ENCODE measurements at regions not wholly inside any gene's neighbourhood (a gene's known extent, or its start where the extent isn't known, plus 50 kb on each side); places are given as distances from the start of the nearest gene placed in this dataset.

DNA sequence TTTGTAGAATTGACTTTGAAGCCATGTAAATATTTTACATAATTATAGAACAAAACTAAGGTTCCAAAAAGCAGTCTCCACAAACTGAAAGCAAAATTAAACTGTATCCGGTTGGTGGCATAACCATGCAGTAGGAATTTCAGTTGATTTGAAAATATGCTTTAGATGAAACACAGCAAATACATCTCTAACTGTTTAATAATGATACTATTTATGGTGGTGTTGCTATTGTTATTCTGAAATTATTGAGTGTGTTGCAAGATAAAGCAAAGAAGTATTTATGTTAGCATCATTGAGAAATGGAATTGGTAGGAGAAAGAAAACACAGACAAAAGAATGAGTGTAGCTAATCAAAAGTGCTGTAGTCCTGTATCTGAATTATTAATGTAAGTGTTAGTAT, 73.8 kb upstream of the MTHFD1L start:
- 70 to 71% methylated on average over 1 of the region's 1 CpG for WGBS, 2 donors
- no peaks in the 10 kb centered on the region for H3K27me3 ChIP-seq

DNA sequence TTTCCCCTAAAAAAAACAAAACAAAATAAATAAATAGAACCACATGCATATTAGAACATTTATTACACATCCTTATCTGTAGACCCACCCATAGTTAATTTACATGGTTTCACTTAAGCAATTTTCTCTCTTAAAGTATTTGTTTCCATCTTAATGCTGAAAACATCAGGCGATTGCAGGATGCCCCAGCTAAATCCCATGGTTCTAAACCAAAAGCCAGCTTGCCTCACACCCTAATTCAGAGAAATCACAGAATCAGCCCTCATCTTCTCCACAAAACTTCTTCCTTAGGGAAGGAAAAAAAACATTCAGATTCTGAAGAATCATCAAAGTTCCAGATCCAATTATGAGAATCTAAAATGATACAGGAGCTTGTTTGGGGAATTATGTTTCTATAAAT, 67.6 kb upstream of the MTHFD1L start:
- no peak for DNase-seq (ENCODE audit: low spot score in 2 of 2)
- WGBS, 2 donors = 74 to 76% methylated on average over 1 of the region's 1 CpG

More for the DNA sequence above, 73.8 kb upstream of the MTHFD1L start:
- DNase-seq (ENCODE audit: low spot score in 2 of 2) = no peak
- TF ChIP-seq CTCF (IDR thresholded peaks at IDR 0.05) (no peak), POLR2A (IDR thresholded peaks at IDR 0.05) (no peak), EP300 (IDR thresholded peaks at IDR 0.05) (no peak)
- Histone ChIP-seq H3K4me1 (peaks cover 0 to 9% (median 0%) of the 10 kb centered on the region in 4 donors), H3K27ac (no peak overlapping the region), H3K36me3 (no peaks in the 10 kb centered on the region), H3K9me3 (no peaks in the 10 kb centered on the region), H3K4me3 (no peak overlapping the region)

DNA sequence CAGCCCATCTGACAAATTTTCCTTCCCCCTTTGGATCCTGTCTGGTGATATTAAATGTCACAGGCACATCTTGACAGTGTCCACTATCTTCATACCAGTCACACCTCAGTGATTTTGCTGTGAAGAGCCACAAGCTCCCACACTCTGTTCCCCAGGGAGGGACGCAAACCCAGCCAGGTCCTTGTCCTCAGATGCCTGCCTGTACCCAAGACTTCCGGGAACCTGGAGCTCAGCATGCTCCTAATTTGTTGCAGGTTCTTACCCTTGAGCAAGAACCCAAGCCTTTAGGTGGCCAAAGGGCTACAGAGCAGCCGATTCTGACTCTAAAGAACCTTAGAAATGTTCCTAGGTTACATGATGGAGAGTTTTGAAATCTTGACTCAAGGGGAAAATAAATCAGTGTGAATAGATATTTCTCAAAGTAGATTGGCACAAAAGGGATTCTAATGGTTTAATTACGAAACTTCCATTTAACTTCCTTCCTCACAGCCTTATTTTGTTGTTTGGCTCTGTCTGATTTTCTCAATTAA, 66.2 kb upstream of the MTHFD1L start:
- TF ChIP-seq EP300 (IDR thresholded peaks at IDR 0.05) (no peak), POLR2A (IDR thresholded peaks at IDR 0.05) (no peak), CTCF (IDR thresholded peaks at IDR 0.05) (no peak)
- WGBS, 2 donors = 86% methylated on average over 4 of the region's 4 CpGs
- DNase-seq (ENCODE audit: low spot score in 2 of 2) = no peak
- no peaks in the 10 kb centered on the region for H3K27me3 ChIP-seq
- no peaks in the 10 kb centered on the region for H3K9me3 ChIP-seq
- H3K4me3 ChIP-seq = no peak overlapping the region
- no peaks in the 10 kb centered on the region for H3K36me3 ChIP-seq
- H3K27ac ChIP-seq = no peak overlapping the region
- H3K4me1 ChIP-seq = no peaks in the 10 kb centered on the region

More for the DNA sequence above, 67.6 kb upstream of the MTHFD1L start:
- H3K4me1 ChIP-seq = no peaks in the 10 kb centered on the region
- no peaks in the 10 kb centered on the region for H3K9me3 ChIP-seq
- H3K4me3 ChIP-seq = no peak overlapping the region
- TF ChIP-seq CTCF (IDR thresholded peaks at IDR 0.05) (no peak), POLR2A (IDR thresholded peaks at IDR 0.05) (no peak), EP300 (IDR thresholded peaks at IDR 0.05) (no peak)
- H3K36me3 ChIP-seq = no peaks in the 10 kb centered on the region
- no peak overlapping the region for H3K27ac ChIP-seq
- H3K27me3 ChIP-seq = no peaks in the 10 kb centered on the region

GRCh38 chr6:150800674-150801314, 64.7 kb upstream of the MTHFD1L start:
- Histone ChIP-seq H3K4me1 (no peaks in the 10 kb centered on the region), H3K4me3 (no peak overlapping the region), H3K27me3 (no peaks in the 10 kb centered on the region), H3K27ac (no peak overlapping the region), H3K9me3 (no peaks in the 10 kb centered on the region), H3K36me3 (peaks cover 0 to 3% (median 0%) of the 10 kb centered on the region in 3 donors)
- whole genome bisulfite sequencing, 2 donors = 68 to 81% methylated on average over 8 of the region's 8 CpGs
- no peak for DNase-seq (ENCODE audit: low spot score in 2 of 2)
- TF ChIP-seq POLR2A (IDR thresholded peaks at IDR 0.05) (no peak), EP300 (IDR thresholded peaks at IDR 0.05) (no peak), CTCF (IDR thresholded peaks at IDR 0.05) (no peak)

- H3K36me3 ChIP-seq = peaks cover 0 to 17% (median 0%) of the 10 kb centered on the region in 3 donors
- no peak for DNase-seq (ENCODE audit: low spot score in 2 of 2)
- no peak overlapping the region for H3K4me3 ChIP-seq
- H3K9me3 ChIP-seq = no peaks in the 10 kb centered on the region
- H3K4me1 ChIP-seq = no peaks in the 10 kb centered on the region
- no peaks in the 10 kb centered on the region for H3K27me3 ChIP-seq
- 64 to 93% methylated on average over 2 of the region's 2 CpGs for WGBS, 2 donors
- TF ChIP-seq EP300 (IDR thresholded peaks at IDR 0.05) = no peak
- TF ChIP-seq POLR2A (IDR thresholded peaks at IDR 0.05) = no peak
- TF ChIP-seq CTCF (IDR thresholded peaks at IDR 0.05) = no peak
- H3K27ac ChIP-seq = no peak overlapping the region
These were observed 58.7 kb upstream of the MTHFD1L start for GRCh38 chr6:150806790-150807189.
